ENCODE measurements at regions not wholly inside any gene's neighbourhood (a gene's known extent, or its start where the extent isn't known, plus 50 kb on each side); places are given as distances from the start of the nearest gene placed in this dataset.

GRCh38 chr4:62366939-62367338, 1166.8 kb downstream of the ADGRL3 start:
- TF ChIP-seq CTCF (IDR thresholded peaks at IDR 0.05; ENCODE audit: insufficient read depth, low read depth, low read length) = no peak
- no peak for DNase-seq (ENCODE audit: low read depth)
- H3K4me3 ChIP-seq (ENCODE audit: low read depth, low read length) = no peak overlapping the region

GRCh38 chr4:62360156-62360545, 1160.0 kb downstream of the ADGRL3 start:
- H3K4me3 ChIP-seq (ENCODE audit: low read depth, low read length) = no peak overlapping the region
- no peak for TF ChIP-seq CTCF (IDR thresholded peaks at IDR 0.05; ENCODE audit: insufficient read depth, low read depth, low read length)
- no peak for DNase-seq (ENCODE audit: low read depth)

GRCh38 chr4:62359441-62360155, 1159.5 kb downstream of the ADGRL3 start:
- no peak overlapping the region for H3K4me3 ChIP-seq (ENCODE audit: low read depth, low read length)
- TF ChIP-seq CTCF (IDR thresholded peaks at IDR 0.05; ENCODE audit: insufficient read depth, low read depth, low read length) = no peak
- DNase-seq (ENCODE audit: low read depth) = no peak

DNA sequence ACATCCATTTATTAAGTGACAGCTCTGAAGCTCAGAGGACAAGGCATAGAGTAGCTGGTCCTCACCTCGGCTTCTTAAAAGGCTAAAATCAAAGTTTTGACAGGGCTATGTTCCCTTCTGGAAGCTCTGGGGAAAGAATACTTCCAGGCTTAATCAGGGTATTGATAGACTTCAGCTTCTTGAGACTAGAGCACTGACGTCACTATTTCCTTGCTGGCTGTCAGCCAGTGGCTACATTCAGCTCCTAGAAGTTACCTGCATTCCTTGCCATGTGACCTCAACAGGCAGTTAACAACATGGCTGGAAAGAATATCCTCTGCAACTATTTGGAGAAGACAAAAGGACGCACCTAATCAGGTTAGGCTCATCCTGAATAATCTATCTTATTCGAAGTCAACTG, 1144.8 kb downstream of the ADGRL3 start:
- no peak overlapping the region for H3K4me3 ChIP-seq (ENCODE audit: low read depth, low read length)
- TF ChIP-seq CTCF (IDR thresholded peaks at IDR 0.05; ENCODE audit: insufficient read depth, low read depth, low read length) = no peak
- DNase-seq (ENCODE audit: low read depth) = no peak

- DNase-seq (ENCODE audit: low read depth) = no peak
- no peak overlapping the region for H3K4me3 ChIP-seq (ENCODE audit: low read depth, low read length)
- TF ChIP-seq CTCF (IDR thresholded peaks at IDR 0.05; ENCODE audit: insufficient read depth, low read depth, low read length) = no peak
These were observed 1144.3 kb downstream of the ADGRL3 start for GRCh38 chr4:62344474-62344873.

DNA sequence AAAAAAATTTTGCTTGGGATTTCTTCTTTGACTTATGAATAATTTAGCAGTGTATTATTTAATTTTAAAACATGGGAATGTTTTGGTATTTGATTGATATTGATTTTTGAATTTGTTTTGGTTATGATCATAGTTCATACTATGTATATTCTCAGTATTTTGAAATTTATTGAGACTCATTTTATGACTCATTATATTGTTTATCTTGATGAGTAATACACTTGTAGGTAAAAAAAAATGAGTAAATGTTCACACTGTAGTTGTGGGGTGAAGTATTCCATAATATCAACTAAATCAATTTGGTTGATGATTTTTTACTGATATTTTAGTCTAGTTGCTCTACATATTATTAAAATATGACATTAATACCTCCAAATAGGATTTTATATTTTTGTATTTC, 1142.2 kb downstream of the ADGRL3 start:
- H3K4me3 ChIP-seq (ENCODE audit: low read depth, low read length) = no peak overlapping the region
- DNase-seq (ENCODE audit: low read depth) = no peak
- TF ChIP-seq CTCF (IDR thresholded peaks at IDR 0.05; ENCODE audit: insufficient read depth, low read depth, low read length) = no peak

- H3K4me3 ChIP-seq (ENCODE audit: low read depth, low read length) = no peak overlapping the region
- no peak for TF ChIP-seq CTCF (IDR thresholded peaks at IDR 0.05; ENCODE audit: insufficient read depth, low read depth, low read length)
- DNase-seq (ENCODE audit: low read depth) = no peak
These were observed 1128.4 kb downstream of the ADGRL3 start for GRCh38 chr4:62328526-62328925.
